ENCODE measurements at regions not wholly inside any gene's neighbourhood (a gene's known extent, or its start where the extent isn't known, plus 50 kb on each side); places are given as distances from the start of the nearest gene placed in this dataset.

- CTCF ChIA-PET = no interaction called here
- Mint-ChIP-seq H3K9me3 (no peaks in the 10 kb centered on the region), H3K27ac (no peak overlapping the region), H3K4me1 (no peaks in the 10 kb centered on the region), H3K4me3 (no peak overlapping the region), H3K27me3 (no peaks in the 10 kb centered on the region), H3K36me3 (no peaks in the 10 kb centered on the region)
- DNase-seq = no peak
Measured at GRCh38 chr3:8444883-8445282, 56.7 kb upstream of the LMCD1 start.

- no peak for DNase-seq
- H3K4me1 Mint-ChIP-seq = no peaks in the 10 kb centered on the region
- no peaks in the 10 kb centered on the region for H3K9me3 Mint-ChIP-seq
- no peaks in the 10 kb centered on the region for H3K27me3 Mint-ChIP-seq
- H3K36me3 Mint-ChIP-seq = no peaks in the 10 kb centered on the region
- CTCF ChIA-PET = no interaction called here
- no peak overlapping the region for H3K27ac Mint-ChIP-seq
- H3K4me3 Mint-ChIP-seq = no peak overlapping the region
Measured at GRCh38 chr3:8445861-8446260, 55.8 kb upstream of the LMCD1 start.

GRCh38 chr3:8446845-8447244, 54.8 kb upstream of the LMCD1 start:
- Mint-ChIP-seq H3K4me3 (no peak overlapping the region), H3K4me1 (no peaks in the 10 kb centered on the region), H3K27me3 (no peaks in the 10 kb centered on the region), H3K9me3 (no peaks in the 10 kb centered on the region), H3K27ac (no peak overlapping the region), H3K36me3 (no peaks in the 10 kb centered on the region)
- no peak for DNase-seq
- CTCF ChIA-PET = no interaction called here

- H3K27ac Mint-ChIP-seq = no peak overlapping the region
- CTCF ChIA-PET = no interaction called here
- no peaks in the 10 kb centered on the region for H3K9me3 Mint-ChIP-seq
- H3K4me1 Mint-ChIP-seq = no peaks in the 10 kb centered on the region
- no peak overlapping the region for H3K4me3 Mint-ChIP-seq
- no peaks in the 10 kb centered on the region for H3K36me3 Mint-ChIP-seq
- DNase-seq = no peak
- H3K27me3 Mint-ChIP-seq = no peaks in the 10 kb centered on the region
Measured at GRCh38 chr3:8450618-8451017, 51.0 kb upstream of the LMCD1 start.

- CTCF ChIA-PET = interaction anchor here (0.5 kb wide), 1 partner anchor 204 kb away, joined by 3 read pairs; no protein-coding TSS in a partner anchor
Measured at GRCh38 chr3:8451696-8452095, 49.9 kb upstream of the LMCD1 start.

More at GRCh38 chr3:8451696-8452095, 49.9 kb upstream of the LMCD1 start:
- Mint-ChIP-seq H3K4me3 (no peak overlapping the region), H3K9me3 (no peaks in the 10 kb centered on the region), H3K36me3 (no peaks in the 10 kb centered on the region), H3K4me1 (no peaks in the 10 kb centered on the region), H3K27me3 (no peaks in the 10 kb centered on the region), H3K27ac (no peak overlapping the region)
- DNase-seq = no peak

All from activated naive CD4-positive, alpha-beta T cell treated with anti-CD3 and anti-CD28 coated beads, Interleukin-2, amount 10 ng/mL, durations not matched to agents 7 days and 5 days (primary cell).